GM08714 (cell line): ENCODE measurements at regions not wholly inside any gene's neighbourhood (a gene's known extent, or its start where the extent isn't known, plus 50 kb on each side); places are given as distances from the start of the nearest gene placed in this dataset.

Experiments used
- H3K4me3 ChIP-seq: fragments of 200-500 bp; sonication (Bioruptor generic); 2 replicates; pipeline ENCODE4 v1.5.1; 2014; ENCODE audit warnings: mild to moderate bottlenecking, low read length, inconsistent platforms
- ZNF274 ChIP-seq: IDR thresholded peaks from 2 replicates; pipeline ENCODE4 v1.6.1; 2012; ENCODE audit warnings: mild to moderate bottlenecking, low read depth, low read length

DNA sequence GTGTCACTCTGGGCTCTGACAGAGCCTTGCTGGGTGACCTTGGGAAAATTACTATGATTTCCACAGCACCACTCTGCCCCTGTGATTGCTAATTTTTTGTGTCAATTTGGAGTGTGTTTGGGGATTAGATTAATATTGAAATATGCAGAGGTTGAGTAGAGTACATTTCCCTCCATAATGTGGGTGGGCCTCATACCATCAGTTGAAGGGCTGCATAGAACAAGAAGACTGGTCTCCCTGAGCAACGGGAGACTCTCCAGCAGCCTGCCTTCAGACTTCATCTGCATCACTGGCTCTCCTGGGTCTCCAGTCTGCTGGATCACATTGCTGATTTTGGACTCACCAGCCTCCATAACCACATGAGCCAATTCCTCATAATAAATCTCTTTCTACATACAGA, 313.7 kb downstream of the TNS1 start:
- TF ChIP-seq ZNF274 = no peak
- no peak overlapping the region for H3K4me3 ChIP-seq

DNA sequence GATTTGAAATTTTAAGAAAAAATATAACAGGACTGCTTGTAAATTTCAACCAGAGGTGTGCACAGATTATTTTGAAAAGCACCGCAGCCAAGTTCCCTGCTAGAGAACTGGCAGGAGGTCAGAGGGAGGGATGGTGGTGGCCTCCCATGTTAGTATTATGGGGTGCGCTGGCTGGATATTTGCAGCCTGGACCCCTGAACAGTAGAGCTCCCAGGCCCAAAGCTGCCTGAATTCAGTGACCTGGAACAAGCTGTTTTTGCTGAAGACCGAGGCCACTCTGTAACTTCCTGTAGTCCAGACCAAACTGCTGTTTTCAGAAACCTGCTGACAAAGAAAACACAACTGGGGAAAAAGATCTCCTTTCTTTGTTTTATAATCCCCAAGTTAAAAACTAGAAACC, 314.3 kb downstream of the TNS1 start:
- TF ChIP-seq ZNF274 = no peak

GRCh38 chr2:217687771-217688170, 315.0 kb downstream of the TNS1 start:
- H3K4me3 ChIP-seq = no peak overlapping the region
- no peak for TF ChIP-seq ZNF274

More for the DNA sequence above, 314.3 kb downstream of the TNS1 start:
- no peak overlapping the region for H3K4me3 ChIP-seq

GRCh38 chr2:217685255-217685605, 317.6 kb downstream of the TNS1 start:
- TF ChIP-seq ZNF274 = no peak
- H3K4me3 ChIP-seq = no peak overlapping the region

DNA sequence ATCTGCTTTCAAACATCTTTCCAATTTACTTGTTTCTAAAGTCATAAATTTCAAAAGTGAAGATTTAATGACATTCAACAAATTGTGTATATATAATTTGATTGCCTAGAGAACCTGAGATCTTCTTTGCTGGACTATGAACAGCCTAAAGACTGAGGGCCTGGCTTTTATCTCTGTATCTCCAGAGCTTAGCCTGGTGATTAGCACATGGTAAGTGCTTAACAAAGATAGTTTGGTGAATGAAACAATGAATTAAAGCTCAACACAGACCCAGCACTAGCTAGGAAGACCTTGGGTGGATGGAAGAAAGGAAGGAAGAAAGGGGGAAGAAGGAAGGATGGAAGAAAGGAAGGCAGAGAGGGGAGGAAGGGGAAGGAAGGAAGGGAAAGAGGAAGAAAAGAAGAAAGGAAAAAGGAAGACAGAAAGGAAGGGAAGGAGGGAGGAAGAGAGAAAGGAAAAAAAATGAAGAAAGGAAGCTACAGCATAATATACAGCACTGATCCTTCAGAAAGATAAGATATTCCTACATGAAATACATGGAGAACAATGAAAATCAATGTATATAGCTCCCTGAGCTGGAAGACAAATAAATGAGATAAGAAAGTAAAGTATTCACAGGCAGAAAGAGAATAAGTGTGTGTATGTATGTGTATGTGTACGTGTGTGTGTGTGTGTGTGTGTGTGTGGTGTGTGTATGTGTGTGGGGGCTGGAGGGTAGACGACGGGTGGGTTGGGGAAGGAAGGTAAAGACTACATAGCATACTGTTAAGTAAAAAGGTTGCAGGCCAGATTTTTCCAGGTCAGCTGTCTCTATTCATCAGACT, 318.2 kb downstream of the TNS1 start:
- no peak for TF ChIP-seq ZNF274
- no peak overlapping the region for H3K4me3 ChIP-seq

DNA sequence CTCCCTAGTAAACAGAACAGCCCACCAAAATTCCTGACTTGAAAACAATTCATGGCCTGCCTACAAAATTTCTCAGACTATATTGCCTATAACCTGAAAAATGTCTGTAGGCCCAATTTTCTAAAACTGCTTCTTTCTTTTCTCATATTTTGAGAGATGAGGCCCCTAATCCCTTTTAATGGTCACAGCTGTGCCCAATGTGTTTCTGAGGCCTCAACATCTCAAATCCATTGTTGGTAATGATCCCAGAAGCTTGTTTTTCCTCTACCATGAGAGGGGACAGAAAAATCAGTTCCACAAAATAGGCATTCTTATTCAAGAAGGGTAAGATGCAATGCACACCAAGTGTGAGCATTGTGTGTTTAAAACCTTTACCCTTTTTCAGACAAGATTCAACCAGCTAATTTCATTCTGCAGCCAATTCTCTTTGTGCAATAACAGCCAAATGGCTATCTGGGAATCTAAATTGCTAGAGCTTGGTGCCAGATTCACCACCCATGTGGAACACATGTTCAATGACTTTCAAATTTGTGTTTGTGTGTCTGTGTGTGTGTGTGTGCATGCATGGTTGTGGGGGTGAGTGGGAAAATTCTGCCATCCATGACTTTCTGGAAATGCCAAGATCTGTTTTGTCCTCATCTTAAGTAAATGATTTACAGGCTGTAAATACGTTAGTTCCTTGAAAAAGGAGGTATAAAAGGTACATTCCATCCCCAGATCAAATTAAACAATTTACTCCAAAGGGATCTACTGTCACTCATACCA, 319.5 kb downstream of the TNS1 start:
- TF ChIP-seq ZNF274 = no peak
- no peak overlapping the region for H3K4me3 ChIP-seq

DNA sequence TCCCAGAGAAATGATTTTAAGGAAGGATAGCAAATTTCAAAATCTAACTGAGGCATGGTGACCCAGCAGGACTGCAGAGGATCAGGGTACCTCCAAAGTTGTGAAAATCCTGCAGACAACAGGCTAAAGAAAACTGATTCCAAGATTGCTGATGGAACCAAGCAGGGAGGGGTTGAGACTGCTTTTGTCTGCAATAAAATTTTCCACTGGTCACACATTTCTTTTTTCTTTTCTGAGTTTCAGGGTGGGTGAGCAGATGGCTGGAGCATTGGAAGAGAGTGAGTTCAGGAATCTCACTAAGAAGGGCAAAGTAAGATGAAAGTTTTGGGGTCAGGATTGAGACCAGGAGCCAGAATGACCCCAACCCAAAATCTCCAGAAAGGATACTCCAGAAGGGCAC, 321.0 kb downstream of the TNS1 start:
- TF ChIP-seq ZNF274 = no peak
- H3K4me3 ChIP-seq = no peak overlapping the region

DNA sequence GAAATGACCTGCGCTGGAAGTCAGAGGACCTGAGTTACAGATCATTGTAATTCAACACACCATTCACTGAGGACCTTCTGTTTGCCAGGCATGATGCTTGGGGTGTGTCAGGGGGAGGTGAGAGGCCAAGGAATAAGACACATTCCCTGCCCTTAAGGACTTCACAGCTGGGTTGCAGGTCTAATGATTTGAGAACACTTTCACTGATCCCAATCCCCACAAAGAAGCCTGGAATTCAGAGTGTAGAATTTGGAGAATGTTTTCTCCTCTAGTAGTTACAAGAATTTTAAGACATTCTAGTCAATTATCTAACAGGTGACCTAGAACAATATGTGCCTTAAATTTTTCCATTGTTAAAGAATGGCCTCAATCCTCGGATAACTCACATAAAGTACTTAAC, 322.4 kb downstream of the TNS1 start:
- no peak for TF ChIP-seq ZNF274

DNA sequence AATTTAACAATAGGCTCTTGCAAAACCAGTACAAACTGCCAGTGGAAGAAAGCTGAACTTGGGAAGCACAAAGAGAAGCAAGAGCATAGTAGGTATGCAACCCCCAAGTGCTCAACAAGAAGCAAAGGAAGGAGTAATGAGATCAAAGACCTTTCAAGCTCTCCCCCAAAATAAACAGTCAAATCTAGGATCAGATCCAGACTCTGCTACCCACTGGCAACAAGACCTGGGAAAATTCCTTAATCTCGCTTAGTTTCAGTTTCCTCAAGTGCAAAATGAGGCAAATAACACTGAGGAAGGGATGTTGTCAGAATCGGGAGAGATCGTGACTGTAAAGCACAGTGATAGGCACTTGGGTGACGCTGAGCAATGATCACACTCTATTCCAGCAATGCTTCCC, 329.2 kb downstream of the TNS1 start:
- TF ChIP-seq ZNF274 = no peak

More for the DNA sequence above, 322.4 kb downstream of the TNS1 start:
- no peak overlapping the region for H3K4me3 ChIP-seq

GRCh38 chr2:217672472-217672871, 330.3 kb downstream of the TNS1 start:
- no peak overlapping the region for H3K4me3 ChIP-seq
- no peak for TF ChIP-seq ZNF274

More for the DNA sequence above, 329.2 kb downstream of the TNS1 start:
- no peak overlapping the region for H3K4me3 ChIP-seq

GRCh38 chr2:217671871-217672270, 330.9 kb downstream of the TNS1 start:
- TF ChIP-seq ZNF274 = no peak
- H3K4me3 ChIP-seq = no peak overlapping the region

GRCh38 chr2:217671075-217671474, 331.7 kb downstream of the TNS1 start:
- no peak for TF ChIP-seq ZNF274
- H3K4me3 ChIP-seq = no peak overlapping the region

DNA sequence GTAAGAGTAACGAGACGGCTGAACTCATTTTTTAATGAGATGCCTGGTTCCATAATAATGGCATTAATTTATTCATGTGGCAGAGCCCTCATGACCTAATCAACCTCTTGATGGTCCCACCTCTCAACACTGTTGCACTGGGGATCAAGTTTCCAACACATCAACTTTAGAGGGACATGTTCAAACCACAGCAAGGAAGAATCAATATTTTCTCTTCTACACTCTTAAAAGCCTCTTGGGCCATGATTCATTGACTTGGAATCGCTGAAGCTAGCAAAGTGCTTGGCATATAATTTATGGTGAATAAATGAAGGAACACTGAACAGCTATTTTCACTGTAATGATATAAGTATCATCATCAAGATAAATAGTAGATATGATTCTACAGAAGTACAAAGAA, 333.0 kb downstream of the TNS1 start:
- H3K4me3 ChIP-seq = no peak overlapping the region
- no peak for TF ChIP-seq ZNF274

GRCh38 chr2:217667512-217667911, 335.3 kb downstream of the TNS1 start:
- no peak overlapping the region for H3K4me3 ChIP-seq
- TF ChIP-seq ZNF274 = no peak

DNA sequence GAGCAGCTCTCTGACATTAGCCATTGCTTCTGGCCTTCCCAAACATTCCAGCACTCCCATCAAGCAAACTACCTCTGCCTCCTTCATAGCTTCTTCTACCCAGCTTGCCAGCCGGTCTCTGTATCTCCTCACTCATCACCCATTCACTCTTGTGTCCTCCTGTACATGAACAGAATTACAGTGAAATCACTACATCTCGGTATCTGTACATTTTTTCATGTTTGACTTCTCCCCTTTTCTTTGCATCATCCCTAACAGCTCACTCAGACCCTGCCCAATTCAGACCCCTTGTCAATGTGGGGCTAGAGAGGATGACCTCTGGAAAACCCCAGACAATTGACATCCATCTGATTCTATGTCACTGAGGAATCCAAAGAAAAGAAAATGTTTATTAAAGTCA, 335.8 kb downstream of the TNS1 start:
- H3K4me3 ChIP-seq = no peak overlapping the region
- TF ChIP-seq ZNF274 = no peak
